Immature natural killer cell (primary cell): ENCODE measurements at regions not wholly inside any gene's neighbourhood (a gene's known extent, or its start where the extent isn't known, plus 50 kb on each side); places are given as distances from the start of the nearest gene placed in this dataset.

ENCODE experiments used
- DNase-seq, 3 donors: peaks; one replicate each; pipeline ENCODE4 v3.0.0; 2022; ENCODE audit warnings: mixed read lengths in 1 of 3
- H3K27ac Mint-ChIP-seq, 6 donors: one replicate each; pipeline ENCODE4 v1.8.0; 2020; ENCODE audit warnings: mixed read lengths in 6 of 6, mild to moderate bottlenecking in 5 of 6, inconsistent platforms in 4 of 6, moderate library complexity in 3 of 6
- H3K27me3 Mint-ChIP-seq, 3 donors: one replicate each; pipeline ENCODE4 v1.8.0; 2020 to 2021; ENCODE audit warnings: low read depth in 3 of 3, mild to moderate bottlenecking in 3 of 3, mixed read lengths in 3 of 3, moderate library complexity in 3 of 3, inconsistent platforms in 1 of 3
- H3K36me3 Mint-ChIP-seq, 3 donors: one replicate each; pipeline ENCODE4 v1.8.0; 2020; ENCODE audit warnings: mixed read lengths in 3 of 3, inconsistent platforms in 2 of 3, mild to moderate bottlenecking in 2 of 3
- H3K4me1 Mint-ChIP-seq, 2 donors: one replicate each; pipeline ENCODE4 v1.8.0; 2020; ENCODE audit warnings: inconsistent platforms in 2 of 2, mild to moderate bottlenecking in 2 of 2, mixed read lengths in 2 of 2, moderate library complexity in 1 of 2
- H3K4me3 Mint-ChIP-seq, 5 donors: one replicate each; pipeline ENCODE4 v1.8.0; 2020; ENCODE audit warnings: mild to moderate bottlenecking in 5 of 5, mixed read lengths in 5 of 5, inconsistent platforms in 3 of 5, moderate library complexity in 3 of 5
- H3K9me3 Mint-ChIP-seq, 6 donors: one replicate each; pipeline ENCODE4 v1.8.0; 2020; ENCODE audit warnings: mild to moderate bottlenecking in 6 of 6, mixed read lengths in 6 of 6, inconsistent platforms in 4 of 6, moderate library complexity in 3 of 6

- Mint-ChIP-seq H3K4me3 (no peak overlapping the region), H3K4me1 (no peaks in the 10 kb centered on the region), H3K27ac (no peak overlapping the region), H3K9me3 (peaks cover 0 to 3% (median 0%) of the 10 kb centered on the region in 6 donors), H3K27me3 (peaks cover 2 to 11% (median 3%) of the 10 kb centered on the region in 3 donors), H3K36me3 (no peaks in the 10 kb centered on the region)
- no peak for DNase-seq
Measured at GRCh38 chr18:76203552-76203951, 291.5 kb downstream of the ZNF516 start.

DNA sequence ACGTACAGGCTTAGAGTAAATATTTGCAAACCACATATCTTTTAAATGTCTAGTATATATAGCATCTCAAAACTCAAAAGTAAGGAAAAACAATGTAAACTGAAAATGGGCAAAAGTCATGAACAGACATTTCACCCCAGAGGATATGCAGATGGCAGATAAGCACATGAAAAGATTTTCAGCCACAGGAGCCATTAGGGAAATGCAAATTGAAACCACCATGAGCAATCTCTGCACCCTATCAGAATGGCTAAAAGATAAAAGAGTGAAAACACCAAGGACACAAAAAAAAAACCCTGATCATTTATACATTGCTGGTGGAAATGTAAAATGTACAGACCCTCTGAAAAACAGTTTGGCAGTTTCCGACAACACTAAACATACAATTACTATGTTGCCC, 292.7 kb downstream of the ZNF516 start:
- no peak for DNase-seq
- Mint-ChIP-seq H3K36me3 (no peaks in the 10 kb centered on the region), H3K4me1 (no peaks in the 10 kb centered on the region), H3K9me3 (peaks cover 0 to 5% (median 0%) of the 10 kb centered on the region in 6 donors), H3K27ac (no peak overlapping the region), H3K4me3 (no peak overlapping the region), H3K27me3 (peaks cover 2 to 12% (median 2%) of the 10 kb centered on the region in 3 donors)

GRCh38 chr18:76195601-76196000, 299.4 kb downstream of the ZNF516 start:
- H3K4me1 Mint-ChIP-seq, result no peaks in the 10 kb centered on the region
- no peak for DNase-seq

GRCh38 chr18:76188097-76188496, 306.9 kb downstream of the ZNF516 start:
- Mint-ChIP-seq H3K4me1 (peaks cover 0 to 6% of the 10 kb centered on the region in 2 donors), H3K9me3 (peaks cover 0 to 2% (median 0%) of the 10 kb centered on the region in 6 donors), H3K4me3 (no peak overlapping the region), H3K36me3 (no peaks in the 10 kb centered on the region), H3K27ac (no peak overlapping the region), H3K27me3 (peaks cover 2 to 6% (median 4%) of the 10 kb centered on the region in 3 donors)
- DNase-seq, result no peak

More at GRCh38 chr18:76195601-76196000, 299.4 kb downstream of the ZNF516 start:
- Mint-ChIP-seq H3K4me3 (no peak overlapping the region), H3K27ac (no peak overlapping the region), H3K36me3 (no peaks in the 10 kb centered on the region), H3K9me3 (peaks cover 0 to 8% (median under 1%) of the 10 kb centered on the region in 6 donors), H3K27me3 (peaks cover 3 to 4% (median 4%) of the 10 kb centered on the region in 3 donors)

- Mint-ChIP-seq H3K4me3 (no peak overlapping the region), H3K4me1 (peaks cover 0 to 8% of the 10 kb centered on the region in 2 donors), H3K27me3 (peaks cover 0 to 2% (median 2%) of the 10 kb centered on the region in 3 donors), H3K27ac (no peak overlapping the region), H3K9me3 (peaks cover 0 to 4% (median 0%) of the 10 kb centered on the region in 6 donors), H3K36me3 (no peaks in the 10 kb centered on the region)
- DNase-seq, result no peak
Measured at GRCh38 chr18:76179257-76179656, 315.8 kb downstream of the ZNF516 start.

- peak overlapping the region in 2 of 6 donors; percentile 3 to 65 for H3K27ac Mint-ChIP-seq
- peaks cover 0 to 2% (median 2%) of the 10 kb centered on the region in 3 donors for H3K27me3 Mint-ChIP-seq
- H3K4me1 Mint-ChIP-seq, result peaks cover 0 to 12% of the 10 kb centered on the region in 2 donors
- no peak overlapping the region for H3K4me3 Mint-ChIP-seq
- peaks cover 0 to 4% (median 0%) of the 10 kb centered on the region in 6 donors for H3K9me3 Mint-ChIP-seq
- DNase-seq, result no peak
- H3K36me3 Mint-ChIP-seq, result no peaks in the 10 kb centered on the region
Measured at GRCh38 chr18:76177160-76177559, 317.9 kb downstream of the ZNF516 start.

- H3K4me3 Mint-ChIP-seq, result peak overlapping the region in 1 of 5 donors; percentile 24
- no peak for DNase-seq
- H3K9me3 Mint-ChIP-seq, result peaks cover 0 to 4% (median 0%) of the 10 kb centered on the region in 6 donors
- peak overlapping the region in 1 of 6 donors; percentile 61 for H3K27ac Mint-ChIP-seq
- H3K27me3 Mint-ChIP-seq, result peaks cover 0 to 2% (median 2%) of the 10 kb centered on the region in 3 donors
- no peaks in the 10 kb centered on the region for H3K36me3 Mint-ChIP-seq
- H3K4me1 Mint-ChIP-seq, result peaks cover 0 to 12% of the 10 kb centered on the region in 2 donors
Measured at GRCh38 chr18:76174451-76174850, 320.6 kb downstream of the ZNF516 start.

DNA sequence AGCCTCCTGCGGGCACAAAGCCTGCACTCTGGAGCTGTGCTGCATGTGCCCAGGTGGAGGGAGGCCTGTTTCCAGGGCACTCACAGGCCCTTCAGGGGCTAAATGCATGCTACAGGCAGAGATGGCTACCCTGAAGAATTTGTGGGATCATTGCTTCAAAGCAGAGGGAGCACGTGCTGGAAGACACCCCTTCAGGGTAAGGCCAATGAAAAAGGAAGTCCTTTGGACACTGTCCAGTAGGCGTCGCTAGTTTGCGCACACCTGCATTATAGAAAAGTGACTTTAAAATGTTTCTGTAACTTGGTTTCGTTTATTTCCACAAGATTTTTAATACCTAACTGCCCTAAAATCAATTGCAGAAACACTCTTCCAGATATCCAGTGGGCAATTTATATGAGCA, 325.3 kb downstream of the ZNF516 start:
- Mint-ChIP-seq H3K27ac (no peak overlapping the region), H3K4me1 (peaks cover 0 to 6% of the 10 kb centered on the region in 2 donors), H3K9me3 (no peaks in the 10 kb centered on the region), H3K36me3 (no peaks in the 10 kb centered on the region), H3K4me3 (no peak overlapping the region), H3K27me3 (peaks cover 0 to 2% (median 2%) of the 10 kb centered on the region in 3 donors)
- no peak for DNase-seq

GRCh38 chr18:76167845-76168621, 327.0 kb downstream of the ZNF516 start:
- Mint-ChIP-seq H3K9me3 (no peaks in the 10 kb centered on the region), H3K4me3 (no peak overlapping the region)

DNA sequence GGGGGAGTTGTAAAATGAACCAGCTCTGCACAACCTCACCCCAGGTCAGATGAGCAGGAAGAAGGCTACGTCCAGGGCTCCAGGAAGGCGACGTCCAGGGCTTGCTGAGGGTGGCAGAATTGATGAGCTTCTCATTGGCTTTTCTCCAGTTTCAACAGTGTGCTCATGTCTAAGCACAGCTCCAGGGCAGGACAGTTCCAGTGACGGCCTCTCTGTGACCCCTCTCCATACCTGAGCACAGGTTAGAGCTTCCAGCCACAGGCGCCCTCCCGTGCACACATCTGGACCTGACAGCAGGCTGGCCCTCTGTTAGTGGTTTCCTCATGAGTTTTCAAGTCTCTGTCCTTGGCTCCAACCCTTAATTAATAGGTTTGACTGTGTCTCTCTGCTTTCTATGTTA, 327.6 kb downstream of the ZNF516 start:
- Mint-ChIP-seq H3K27me3 (peaks cover 2 to 4% (median 3%) of the 10 kb centered on the region in 3 donors), H3K4me3 (no peak overlapping the region), H3K9me3 (no peaks in the 10 kb centered on the region), H3K4me1 (no peaks in the 10 kb centered on the region), H3K27ac (no peak overlapping the region), H3K36me3 (no peaks in the 10 kb centered on the region)
- no peak for DNase-seq

More at GRCh38 chr18:76167845-76168621, 327.0 kb downstream of the ZNF516 start:
- Mint-ChIP-seq H3K27ac (no peak overlapping the region), H3K36me3 (no peaks in the 10 kb centered on the region), H3K27me3 (peaks cover 2 to 3% (median 2%) of the 10 kb centered on the region in 3 donors), H3K4me1 (no peaks in the 10 kb centered on the region)
- no peak for DNase-seq

GRCh38 chr18:76162886-76163285, 332.2 kb downstream of the ZNF516 start:
- DNase-seq, result no peak
- Mint-ChIP-seq H3K36me3 (no peaks in the 10 kb centered on the region), H3K27ac (no peak overlapping the region), H3K9me3 (no peaks in the 10 kb centered on the region), H3K4me3 (no peak overlapping the region), H3K27me3 (peaks cover 2 to 3% (median 2%) of the 10 kb centered on the region in 3 donors), H3K4me1 (no peaks in the 10 kb centered on the region)

GRCh38 chr18:76161983-76162382, 333.1 kb downstream of the ZNF516 start:
- Mint-ChIP-seq H3K9me3 (no peaks in the 10 kb centered on the region), H3K27me3 (peaks cover 2 to 3% (median 2%) of the 10 kb centered on the region in 3 donors), H3K27ac (no peak overlapping the region), H3K4me1 (no peaks in the 10 kb centered on the region), H3K36me3 (no peaks in the 10 kb centered on the region), H3K4me3 (no peak overlapping the region)
- no peak for DNase-seq

GRCh38 chr18:76153691-76154090, 341.4 kb downstream of the ZNF516 start:
- no peak for DNase-seq
- Mint-ChIP-seq H3K4me3 (no peak overlapping the region), H3K36me3 (no peaks in the 10 kb centered on the region), H3K27ac (no peak overlapping the region), H3K27me3 (peaks cover 0 to 2% (median 0%) of the 10 kb centered on the region in 3 donors), H3K4me1 (no peaks in the 10 kb centered on the region), H3K9me3 (peaks cover 0 to 1% (median 0%) of the 10 kb centered on the region in 6 donors)

- Mint-ChIP-seq H3K27me3 (peaks cover 0 to 4% (median 0%) of the 10 kb centered on the region in 3 donors), H3K9me3 (peaks cover 0 to 1% (median 0%) of the 10 kb centered on the region in 6 donors), H3K36me3 (no peaks in the 10 kb centered on the region), H3K4me3 (no peak overlapping the region), H3K4me1 (no peaks in the 10 kb centered on the region), H3K27ac (no peak overlapping the region)
- DNase-seq, result no peak
Measured at GRCh38 chr18:76149734-76150133, 345.3 kb downstream of the ZNF516 start.
